Neural progenitor cell (in vitro differentiated cells): ENCODE measurements at regions not wholly inside any gene's neighbourhood (a gene's known extent, or its start where the extent isn't known, plus 50 kb on each side); places are given as distances from the start of the nearest gene placed in this dataset.

Experiments
- DNase-seq: peaks from one replicate; pipeline ENCODE4 v3.0.0-alpha.2; 2016; ENCODE audit warnings: low spot score
- H2AFZ ChIP-seq: fragments of 200-600 bp; sonication (generic); replicated peaks from 2 replicates; pipeline ENCODE4 v1.6.1; 2016; ENCODE audit warnings: antibody characterized with exemption
- H3F3A ChIP-seq: fragments of 200-600 bp; sonication (generic); 2 replicates; pipeline ENCODE4 v1.6.1; 2016; ENCODE audit warnings: antibody characterized with exemption, low read depth
- H3K27ac ChIP-seq: fragments of 200-600 bp; sonication (generic); 2 replicates; pipeline ENCODE4 v1.5.1; 2016; ENCODE audit warnings: mild to moderate bottlenecking
- H3K27me3 ChIP-seq: fragments of 200-600 bp; sonication (generic); 2 replicates; pipeline ENCODE4 v1.6.1; 2016; ENCODE audit warnings: mild to moderate bottlenecking, moderate library complexity
- H3K36me3 ChIP-seq: fragments of 200-600 bp; sonication (generic); 2 replicates; pipeline ENCODE4 v1.5.1; 2016
- H3K4me1 ChIP-seq: fragments of 200-600 bp; sonication (generic); 2 replicates; pipeline ENCODE4 v1.6.1; 2016; ENCODE audit warnings: mixed run types
- H3K4me2 ChIP-seq: fragments of 200-600 bp; sonication (generic); 2 replicates; pipeline ENCODE4 v1.6.1; 2016
- H3K4me3 ChIP-seq: fragments of 200-600 bp; sonication (generic); 2 replicates; pipeline ENCODE4 v1.5.1; 2016
- H3K79me2 ChIP-seq: fragments of 200-600 bp; sonication (generic); 2 replicates; pipeline ENCODE4 v1.6.1; 2016; ENCODE audit warnings: low read depth
- H3K9ac ChIP-seq: fragments of 200-600 bp; sonication (generic); 2 replicates; pipeline ENCODE4 v1.6.1; 2016
- H3K9me3 ChIP-seq: fragments of 200-600 bp; sonication (generic); 2 replicates; pipeline ENCODE4 v1.5.1; 2016; ENCODE audit warnings: low read depth
- H4K20me1 ChIP-seq: fragments of 200-600 bp; sonication (generic); 2 replicates; pipeline ENCODE4 v1.6.1; 2016; ENCODE audit warnings: low read depth
- H3K27ac Mint-ChIP-seq: 3 replicates; pipeline ENCODE4 v1.8.0; 2021; ENCODE audit warnings: mixed read lengths
- H3K27me3 Mint-ChIP-seq: 2 replicates; pipeline ENCODE4 v1.8.0; 2022; ENCODE audit warnings: low read depth, mild to moderate bottlenecking, inconsistent platforms, moderate library complexity, mixed read lengths; ENCODE audit not compliant: insufficient read depth
- H3K36me3 Mint-ChIP-seq: 3 replicates; pipeline ENCODE4 v1.8.0; 2021; ENCODE audit warnings: mixed read lengths
- H3K4me1 Mint-ChIP-seq: 3 replicates; pipeline ENCODE4 v1.8.0; 2021; ENCODE audit warnings: mixed read lengths
- H3K4me3 Mint-ChIP-seq: 3 replicates; pipeline ENCODE4 v1.8.0; 2021; ENCODE audit warnings: mild to moderate bottlenecking, moderate library complexity, mixed read lengths
- H3K9me3 Mint-ChIP-seq: 3 replicates; pipeline ENCODE4 v1.8.0; 2020; ENCODE audit warnings: mixed read lengths
- CTCF ChIP-seq: fragments of 200-600 bp; sonication (generic); IDR thresholded peaks from 2 replicates; pipeline ENCODE4 v1.5.1; 2017; ENCODE audit warnings: antibody characterized with exemption, mild to moderate bottlenecking
- EZH2 ChIP-seq: fragments of 200-600 bp; sonication (generic); IDR thresholded peaks from 2 replicates; pipeline ENCODE4 v1.6.1; 2017; ENCODE audit warnings: antibody characterized with exemption, mild to moderate bottlenecking, moderate library complexity
- EZH2phosphoT487 ChIP-seq: fragments of 200-600 bp; sonication (generic); IDR thresholded peaks from 2 replicates; pipeline ENCODE4 v1.6.1; 2017; ENCODE audit warnings: antibody characterized with exemption

- no peaks in the 10 kb centered on the region for H3K79me2 ChIP-seq
- H3K27me3 ChIP-seq: no peaks in the 10 kb centered on the region
- no peak overlapping the region for H3K27ac ChIP-seq
- H3F3A ChIP-seq: no peaks in the 10 kb centered on the region
- no peak overlapping the region for H3K9ac ChIP-seq
- no peak for DNase-seq
- Mint-ChIP-seq H3K9me3 (peaks cover 9% of the 10 kb centered on the region), H3K27ac (no peak overlapping the region), H3K27me3 (peaks cover 9% of the 10 kb centered on the region), H3K36me3 (no peaks in the 10 kb centered on the region), H3K4me3 (no peak overlapping the region), H3K4me1 (peaks cover 32% of the 10 kb centered on the region)
- TF ChIP-seq EZH2phosphoT487 (no peak), CTCF (no peak), EZH2 (no peak)
- no peak overlapping the region for H3K4me2 ChIP-seq
- no peaks in the 10 kb centered on the region for H3K36me3 ChIP-seq
- H4K20me1 ChIP-seq: no peaks in the 10 kb centered on the region
- no peaks in the 10 kb centered on the region for H3K9me3 ChIP-seq
- no peak overlapping the region for H2AFZ ChIP-seq
- H3K4me3 ChIP-seq: no peak overlapping the region
- peaks cover 16% of the 10 kb centered on the region for H3K4me1 ChIP-seq
Observed at GRCh38 chr10:78335691-78336401, 302.2 kb downstream of the RPS24 start.

GRCh38 chr10:78336402-78336791 is 302.7 kb downstream of the RPS24 start:
- H3K9ac ChIP-seq: no peak overlapping the region
- Mint-ChIP-seq H3K36me3 (no peaks in the 10 kb centered on the region), H3K27ac (peak overlapping the region; percentile 21), H3K4me1 (peaks cover 27% of the 10 kb centered on the region), H3K9me3 (peaks cover 9% of the 10 kb centered on the region), H3K4me3 (no peak overlapping the region), H3K27me3 (peaks cover 9% of the 10 kb centered on the region)
- no peaks in the 10 kb centered on the region for H4K20me1 ChIP-seq
- H3K36me3 ChIP-seq: no peaks in the 10 kb centered on the region
- H3K4me1 ChIP-seq: peaks cover 11% of the 10 kb centered on the region
- no peaks in the 10 kb centered on the region for H3K79me2 ChIP-seq
- no peak overlapping the region for H3K4me3 ChIP-seq
- no peaks in the 10 kb centered on the region for H3K9me3 ChIP-seq
- no peak overlapping the region for H2AFZ ChIP-seq
- no peaks in the 10 kb centered on the region for H3F3A ChIP-seq
- TF ChIP-seq CTCF (no peak), EZH2 (no peak)
- no peak overlapping the region for H3K27ac ChIP-seq
- no peak overlapping the region for H3K4me2 ChIP-seq
- DNase-seq: no peak
- no peaks in the 10 kb centered on the region for H3K27me3 ChIP-seq

- Histone ChIP-seq H3K27ac (no peak overlapping the region), H3K4me2 (no peak overlapping the region), H3K9me3 (no peaks in the 10 kb centered on the region), H3K9ac (no peak overlapping the region), H3K36me3 (no peaks in the 10 kb centered on the region), H3K79me2 (no peaks in the 10 kb centered on the region), H2AFZ (no peak overlapping the region), H4K20me1 (no peaks in the 10 kb centered on the region), H3K4me3 (no peak overlapping the region), H3K27me3 (no peaks in the 10 kb centered on the region), H3K4me1 (peaks cover 7% of the 10 kb centered on the region), H3F3A (no peaks in the 10 kb centered on the region)
- Mint-ChIP-seq H3K4me3 (no peak overlapping the region), H3K27ac (peak overlapping the region; percentile 68), H3K4me1 (peaks cover 20% of the 10 kb centered on the region), H3K9me3 (peaks cover 9% of the 10 kb centered on the region), H3K27me3 (peaks cover 9% of the 10 kb centered on the region), H3K36me3 (no peaks in the 10 kb centered on the region)
- no peak for DNase-seq
- TF ChIP-seq EZH2 (no peak), EZH2phosphoT487 (no peak), CTCF (no peak)
Observed at GRCh38 chr10:78337016-78337415, 303.4 kb downstream of the RPS24 start.
